PC-9 (cell line): ENCODE measurements at regions not wholly inside any gene's neighbourhood (a gene's known extent, or its start where the extent isn't known, plus 50 kb on each side); places are given as distances from the start of the nearest gene placed in this dataset.
A peak's percentile ranks its signal among the peaks of the same experiment; 100 is the strongest.

Source experiments
- BruUV-seq: library from RNA; stranded (reverse); fragments of 400-500 nt; replicated peaks from 2 replicates; lab custom pipeline; 2021; lab: Mats Ljungman, UMichigan
- CTCF ChIA-PET: fragments of 300-600 bp; sonication (Branson Sonifier 250); formaldehyde crosslinking; loops from one replicate; lab custom pipeline; 2022; ENCODE audit warnings: antibody characterized with exemption; lab: Charles Lee
- POLR2A ChIA-PET: fragments of 300-600 bp; sonication (Branson Sonifier 250); formaldehyde crosslinking; loops from one replicate; lab custom pipeline; 2022; ENCODE audit warnings: antibody characterized with exemption; ENCODE audit not compliant: unreplicated experiment; lab: Charles Lee
- DNase-seq, 2 experiments: peaks; one replicate each; pipeline versions ENCODE4 v3.0.0 to v3.0.0-alpha.2; 2015 to 2022; ENCODE audit warnings: mixed read lengths in 1 of 2
- H2AFZ ChIP-seq: fragments of 200-600 bp; sonication (generic); 2 replicates; pipeline ENCODE4 v1.8.1; 2017; ENCODE audit warnings: antibody characterized with exemption
- H3F3A ChIP-seq: fragments of 200-600 bp; sonication (generic); 2 replicates; pipeline ENCODE4 v1.8.1; 2017; ENCODE audit warnings: antibody characterized with exemption, mild to moderate bottlenecking, low read depth; ENCODE audit not compliant: insufficient read depth
- H3K27ac ChIP-seq: fragments of 200-600 bp; sonication (generic); 2 replicates; pipeline ENCODE4 v1.6.1; 2016; ENCODE audit warnings: mixed run types
- H3K27me3 ChIP-seq: fragments of 200-600 bp; sonication (generic); 2 replicates; pipeline ENCODE4 v1.6.1; 2016; ENCODE audit warnings: low read depth, mixed run types; ENCODE audit not compliant: insufficient read depth
- H3K36me3 ChIP-seq: fragments of 200-600 bp; sonication (generic); 2 replicates; pipeline ENCODE4 v1.6.1; 2016; ENCODE audit warnings: low read depth, mixed run types
- H3K4me1 ChIP-seq: fragments of 200-600 bp; sonication (generic); replicated peaks from 2 replicates; pipeline ENCODE4 v1.6.1; 2016; ENCODE audit warnings: mixed run types; ENCODE audit not compliant: insufficient read depth
- H3K4me2 ChIP-seq: fragments of 200-600 bp; sonication (generic); 2 replicates; pipeline ENCODE4 v1.6.1; 2017; ENCODE audit warnings: mixed run types
- H3K4me3 ChIP-seq: fragments of 200-600 bp; sonication (generic); 2 replicates; pipeline ENCODE4 v1.6.1; 2016; ENCODE audit warnings: mixed run types
- H3K79me2 ChIP-seq: fragments of 200-600 bp; sonication (generic); 2 replicates; pipeline ENCODE4 v1.6.1; 2017; ENCODE audit warnings: low read depth, mixed run types
- H3K9me2 ChIP-seq: fragments of 200-600 bp; sonication (generic); 2 replicates; pipeline ENCODE4 v1.8.1; 2017; ENCODE audit warnings: mild to moderate bottlenecking; ENCODE audit not compliant: insufficient read depth
- H3K9me3 ChIP-seq: fragments of 200-600 bp; sonication (generic); 2 replicates; pipeline ENCODE4 v1.8.1; 2016; ENCODE audit warnings: low read depth; ENCODE audit not compliant: insufficient read depth
- H4K20me1 ChIP-seq: fragments of 200-600 bp; sonication (generic); 2 replicates; pipeline ENCODE4 v1.8.1; 2017; ENCODE audit not compliant: insufficient read depth
- EZH2 ChIP-seq: fragments of 200-600 bp; sonication (generic); IDR thresholded peaks from 2 replicates; pipeline ENCODE4 v1.8.0; 2017; ENCODE audit warnings: antibody characterized with exemption, low read depth
- intact Hi-C: fragments of 100-400 bp; cut with micrococcal nuclease; formaldehyde crosslinking; loops from one replicate; pipeline ENCODE4 v1.10.0; 2022; ENCODE audit not compliant: unreplicated experiment
- TF ChIP-seq, protein P1 (sequence below): fragments of 200-600 bp; sonication (generic); conservative IDR thresholded peaks from 2 replicates; pipeline ENCODE4 v1.6.1; 2017; ENCODE audit warnings: mixed run types, antibody characterized with exemption, mild to moderate bottlenecking, moderate library complexity

DNA sequence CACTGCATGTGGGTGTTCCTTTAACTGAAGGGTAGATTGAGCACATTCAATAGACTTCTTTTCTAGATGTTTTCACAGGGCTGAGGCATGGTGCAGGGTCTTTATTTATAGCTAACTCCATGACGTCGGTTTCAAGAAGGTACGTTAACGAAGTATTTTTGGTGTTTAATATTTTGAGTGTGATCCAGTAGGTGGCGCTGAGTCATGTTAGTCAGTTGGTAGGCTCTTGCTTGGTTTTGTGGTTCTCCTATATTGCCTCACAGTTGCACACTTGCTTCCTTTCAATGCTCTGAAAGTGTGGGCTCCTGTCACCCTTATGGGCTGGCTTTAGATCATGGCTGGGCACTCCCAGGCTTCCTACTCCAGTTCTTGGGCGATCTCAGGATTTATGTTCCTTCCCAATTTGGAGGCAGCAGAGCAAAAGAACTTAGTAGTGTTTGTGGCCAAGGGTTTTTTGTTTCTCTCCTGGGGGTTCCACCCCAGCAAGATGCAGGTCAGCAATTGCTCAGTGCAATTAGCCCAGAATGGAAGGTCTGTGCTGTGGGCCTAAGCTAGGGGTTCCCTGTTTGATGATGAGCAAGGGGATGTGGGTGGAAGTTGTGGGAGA, 471.6 kb upstream of the FOXG1 start:
- no peaks in the 10 kb centered on the region for H3K9me3 ChIP-seq
- H3F3A ChIP-seq, result no peaks in the 10 kb centered on the region
- H3K36me3 ChIP-seq, result no peaks in the 10 kb centered on the region
- POLR2A ChIA-PET, result no interaction called here
- CTCF ChIA-PET, result no interaction called here
- no peaks in the 10 kb centered on the region for H3K9me2 ChIP-seq
- H3K27me3 ChIP-seq, result no peaks in the 10 kb centered on the region
- H3K27ac ChIP-seq, result no peak overlapping the region
- no peaks in the 10 kb centered on the region for H3K4me1 ChIP-seq
- no peak overlapping the region for H2AFZ ChIP-seq
- TF ChIP-seq, protein P1, sequence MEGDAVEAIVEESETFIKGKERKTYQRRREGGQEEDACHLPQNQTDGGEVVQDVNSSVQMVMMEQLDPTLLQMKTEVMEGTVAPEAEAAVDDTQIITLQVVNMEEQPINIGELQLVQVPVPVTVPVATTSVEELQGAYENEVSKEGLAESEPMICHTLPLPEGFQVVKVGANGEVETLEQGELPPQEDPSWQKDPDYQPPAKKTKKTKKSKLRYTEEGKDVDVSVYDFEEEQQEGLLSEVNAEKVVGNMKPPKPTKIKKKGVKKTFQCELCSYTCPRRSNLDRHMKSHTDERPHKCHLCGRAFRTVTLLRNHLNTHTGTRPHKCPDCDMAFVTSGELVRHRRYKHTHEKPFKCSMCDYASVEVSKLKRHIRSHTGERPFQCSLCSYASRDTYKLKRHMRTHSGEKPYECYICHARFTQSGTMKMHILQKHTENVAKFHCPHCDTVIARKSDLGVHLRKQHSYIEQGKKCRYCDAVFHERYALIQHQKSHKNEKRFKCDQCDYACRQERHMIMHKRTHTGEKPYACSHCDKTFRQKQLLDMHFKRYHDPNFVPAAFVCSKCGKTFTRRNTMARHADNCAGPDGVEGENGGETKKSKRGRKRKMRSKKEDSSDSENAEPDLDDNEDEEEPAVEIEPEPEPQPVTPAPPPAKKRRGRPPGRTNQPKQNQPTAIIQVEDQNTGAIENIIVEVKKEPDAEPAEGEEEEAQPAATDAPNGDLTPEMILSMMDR, result peak; percentile 43
- TF ChIP-seq EZH2, result no peak
- BruUV-seq, result no TSS peak
- no peak overlapping the region for H3K4me3 ChIP-seq
- no peaks in the 10 kb centered on the region for H3K79me2 ChIP-seq
- H4K20me1 ChIP-seq, result no peaks in the 10 kb centered on the region
- no peak for DNase-seq
- intact Hi-C loops, result no loop called here
- H3K4me2 ChIP-seq, result no peak overlapping the region

DNA sequence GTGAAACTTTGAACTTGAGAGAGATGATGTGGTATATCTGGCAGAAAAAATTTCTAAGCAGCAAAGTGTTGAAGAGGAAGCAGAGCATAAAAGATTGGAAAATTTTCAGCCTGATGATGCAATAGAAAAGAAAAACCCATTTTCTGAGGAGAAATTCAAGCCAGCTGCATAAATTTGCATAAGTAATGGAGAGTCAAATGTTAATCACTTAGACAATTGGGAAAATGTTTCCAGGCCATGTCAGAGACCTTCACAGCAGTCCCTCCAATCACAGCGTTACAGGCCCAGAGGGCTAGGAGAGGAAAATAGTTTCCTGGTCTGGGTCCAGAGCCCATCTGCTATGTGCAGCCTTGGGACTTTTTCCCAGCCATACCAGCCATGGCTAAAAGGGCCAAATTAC, 469.0 kb upstream of the FOXG1 start:
- intact Hi-C loops, result no loop called here
- Histone ChIP-seq H3K4me3 (no peak overlapping the region), H3K4me2 (no peak overlapping the region), H4K20me1 (no peaks in the 10 kb centered on the region), H2AFZ (no peak overlapping the region), H3K27me3 (no peaks in the 10 kb centered on the region), H3K4me1 (no peaks in the 10 kb centered on the region), H3K27ac (no peak overlapping the region), H3K36me3 (no peaks in the 10 kb centered on the region), H3F3A (no peaks in the 10 kb centered on the region), H3K9me2 (no peaks in the 10 kb centered on the region), H3K9me3 (no peaks in the 10 kb centered on the region), H3K79me2 (no peaks in the 10 kb centered on the region)
- TF ChIP-seq, protein P1, result no peak
- TF ChIP-seq EZH2, result no peak
- POLR2A ChIA-PET, result no interaction called here
- BruUV-seq, result no TSS peak
- CTCF ChIA-PET, result no interaction called here
- no peak for DNase-seq

DNA sequence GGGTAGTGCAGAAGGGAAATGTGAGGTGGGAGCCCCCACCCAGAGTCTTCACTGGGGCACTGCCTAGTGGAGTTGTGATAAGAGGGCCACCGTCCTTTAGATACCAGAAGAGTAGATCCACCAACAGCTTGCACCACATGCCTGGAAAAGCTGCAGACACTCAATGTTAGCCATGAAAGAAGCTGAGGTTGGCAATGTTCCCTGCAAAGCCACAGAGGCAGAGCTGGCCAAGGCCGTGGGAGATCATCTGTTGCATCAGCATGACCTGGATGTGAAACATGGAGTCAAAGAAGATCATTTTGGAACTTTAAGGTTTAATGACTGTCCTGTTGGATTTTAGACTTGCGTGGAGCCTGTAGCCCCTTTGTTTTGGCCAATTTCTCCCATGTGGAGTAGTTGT, 468.4 kb upstream of the FOXG1 start:
- Histone ChIP-seq H3K4me2 (no peak overlapping the region), H3K4me3 (no peak overlapping the region), H3K9me3 (no peaks in the 10 kb centered on the region), H3F3A (no peaks in the 10 kb centered on the region), H4K20me1 (no peaks in the 10 kb centered on the region), H3K36me3 (no peaks in the 10 kb centered on the region), H3K9me2 (no peaks in the 10 kb centered on the region), H3K27ac (no peak overlapping the region), H2AFZ (no peak overlapping the region), H3K27me3 (no peaks in the 10 kb centered on the region), H3K4me1 (no peaks in the 10 kb centered on the region), H3K79me2 (no peaks in the 10 kb centered on the region)
- DNase-seq, result no peak
- BruUV-seq, result no TSS peak
- intact Hi-C loops, result no loop called here
- TF ChIP-seq, protein P1, result no peak
- TF ChIP-seq EZH2, result no peak
- CTCF ChIA-PET, result no interaction called here
- POLR2A ChIA-PET, result no interaction called here
